IMR-90 (cell line): ENCODE measurements at regions not wholly inside any gene's neighbourhood (a gene's known extent, or its start where the extent isn't known, plus 50 kb on each side); places are given as distances from the start of the nearest gene placed in this dataset.

Source experiments
- CEBPB ChIP-seq: IDR thresholded peaks from 2 replicates; pipeline ENCODE4 v1.6.1; 2012; ENCODE audit warnings: low read depth, low read length, improper control_type of control experiment
- FOS ChIP-seq: fragments of 150-350 bp; IDR thresholded peaks from 2 replicates; pipeline ENCODE4 v1.6.1; 2016; ENCODE audit warnings: low read depth, low read length
- MXI1 ChIP-seq: IDR thresholded peaks from 2 replicates; pipeline ENCODE4 v1.6.1; 2012; ENCODE audit warnings: low read depth, mild to moderate bottlenecking, low read length, moderate library complexity, borderline replicate concordance
- POLR2A ChIP-seq: IDR thresholded peaks from 2 replicates; pipeline ENCODE4 v1.6.1; 2012; ENCODE audit warnings: mild to moderate bottlenecking, low read depth, low read length
- SMC3 ChIP-seq: fragments of 150-350 bp; IDR thresholded peaks from 2 replicates; pipeline ENCODE4 v1.6.1; 2016; ENCODE audit warnings: low read depth, mild to moderate bottlenecking, antibody characterized with exemption, low read length, moderate library complexity
- TF ChIP-seq, protein P1 (sequence below): conservative IDR thresholded peaks from 2 replicates; pipeline ENCODE4 v1.5.1; 2012; ENCODE audit warnings: mild to moderate bottlenecking, low read depth, low read length, improper control_type of control experiment

GRCh38 chr6:15073883-15074465, 171.9 kb upstream of the JARID2 start:
- TF ChIP-seq SMC3 (no peak), POLR2A (no peak), FOS (no peak), MXI1 (no peak), CEBPB (no peak)
- TF ChIP-seq, protein P1, sequence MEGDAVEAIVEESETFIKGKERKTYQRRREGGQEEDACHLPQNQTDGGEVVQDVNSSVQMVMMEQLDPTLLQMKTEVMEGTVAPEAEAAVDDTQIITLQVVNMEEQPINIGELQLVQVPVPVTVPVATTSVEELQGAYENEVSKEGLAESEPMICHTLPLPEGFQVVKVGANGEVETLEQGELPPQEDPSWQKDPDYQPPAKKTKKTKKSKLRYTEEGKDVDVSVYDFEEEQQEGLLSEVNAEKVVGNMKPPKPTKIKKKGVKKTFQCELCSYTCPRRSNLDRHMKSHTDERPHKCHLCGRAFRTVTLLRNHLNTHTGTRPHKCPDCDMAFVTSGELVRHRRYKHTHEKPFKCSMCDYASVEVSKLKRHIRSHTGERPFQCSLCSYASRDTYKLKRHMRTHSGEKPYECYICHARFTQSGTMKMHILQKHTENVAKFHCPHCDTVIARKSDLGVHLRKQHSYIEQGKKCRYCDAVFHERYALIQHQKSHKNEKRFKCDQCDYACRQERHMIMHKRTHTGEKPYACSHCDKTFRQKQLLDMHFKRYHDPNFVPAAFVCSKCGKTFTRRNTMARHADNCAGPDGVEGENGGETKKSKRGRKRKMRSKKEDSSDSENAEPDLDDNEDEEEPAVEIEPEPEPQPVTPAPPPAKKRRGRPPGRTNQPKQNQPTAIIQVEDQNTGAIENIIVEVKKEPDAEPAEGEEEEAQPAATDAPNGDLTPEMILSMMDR = no peak
